Natural killer cell (primary cell): ENCODE measurements at regions not wholly inside any gene's neighbourhood (a gene's known extent, or its start where the extent isn't known, plus 50 kb on each side); places are given as distances from the start of the nearest gene placed in this dataset.

ENCODE experiments used
- ATAC-seq, 3 donors: fragments of 150-1000 bp in 2 of 3; fragments of 200-7000 bp in 1 of 3; cut with Tn5 transposase; 1 replicate in 1 of 3; 2 replicates in 2 of 3; pipeline ENCODE4 v1.10.0; 2021; ENCODE audit warnings: mild to moderate bottlenecking in 2 of 3, moderate library complexity in 2 of 3
- DNase-seq, 2 donors: peaks; one replicate each; pipeline versions ENCODE4 v3.0.0 to v3.0.0-alpha.2; 2013 to 2021; ENCODE audit warnings: mixed read lengths in 1 of 2
- H3K27ac ChIP-seq: one replicate; pipeline ENCODE4 v1.5.1; 2013; ENCODE audit warnings: mild to moderate bottlenecking, low read length
- H3K27me3 ChIP-seq: one replicate; pipeline ENCODE4 v1.6.1; 2013; ENCODE audit warnings: low read length; ENCODE audit not compliant: control insufficient read depth, insufficient read depth
- H3K36me3 ChIP-seq: one replicate; pipeline ENCODE4 v1.6.1; 2013; ENCODE audit warnings: low read length; ENCODE audit not compliant: control insufficient read depth, insufficient read depth
- H3K4me1 ChIP-seq: one replicate; pipeline ENCODE4 v1.6.1; 2013; ENCODE audit warnings: low read length; ENCODE audit not compliant: control insufficient read depth, insufficient read depth
- H3K4me3 ChIP-seq: one replicate; pipeline ENCODE4 v1.5.1; 2013; ENCODE audit warnings: low read length
- H3K9me3 ChIP-seq: one replicate; pipeline ENCODE4 v1.6.1; 2013; ENCODE audit warnings: low read length; ENCODE audit not compliant: control insufficient read depth, insufficient read depth
- H3K27ac Mint-ChIP-seq, 2 donors: one replicate each; pipeline ENCODE4 v1.8.0; 2022; ENCODE audit warnings: mild to moderate bottlenecking in 2 of 2, mixed read lengths in 2 of 2, moderate library complexity in 1 of 2
- H3K27me3 Mint-ChIP-seq, 2 donors: one replicate each; pipeline ENCODE4 v1.8.0; 2022; ENCODE audit warnings: low read depth in 2 of 2, mixed read lengths in 2 of 2
- H3K36me3 Mint-ChIP-seq: one replicate; pipeline ENCODE4 v1.8.0; 2022; ENCODE audit warnings: mixed read lengths
- H3K4me1 Mint-ChIP-seq, 2 donors: one replicate each; pipeline ENCODE4 v1.8.0; 2022; ENCODE audit warnings: mixed read lengths in 2 of 2
- H3K4me3 Mint-ChIP-seq: one replicate; pipeline ENCODE4 v1.8.0; 2022; ENCODE audit warnings: mild to moderate bottlenecking, moderate library complexity, mixed read lengths
- H3K9me3 Mint-ChIP-seq, 2 donors: one replicate each; pipeline ENCODE4 v1.8.0; 2022; ENCODE audit warnings: mixed read lengths in 2 of 2
- WGBS: methylation state at CpG from one replicate; pipeline ENCODE4 v1.1.7; 2013; ENCODE audit warnings: missing lambda C conversion rate; ENCODE audit not compliant: insufficient coverage; 5-methylcytosine and 5-hydroxymethylcytosine counted together
- intact Hi-C: fragments of 100-400 bp; cut with micrococcal nuclease; formaldehyde crosslinking; loops from one replicate; pipeline ENCODE4 v1.14.2; 2022
- TF ChIP-seq, protein P1 (sequence below): fragments of 200-600 bp; IDR thresholded peaks from one replicate; pipeline ENCODE4 v1.8.0; 2022; ENCODE audit warnings: antibody characterized with exemption

- no peaks in the 10 kb centered on the region for H3K27me3 Mint-ChIP-seq
- no peak overlapping the region for H3K4me3 ChIP-seq
- TF ChIP-seq, protein P1, sequence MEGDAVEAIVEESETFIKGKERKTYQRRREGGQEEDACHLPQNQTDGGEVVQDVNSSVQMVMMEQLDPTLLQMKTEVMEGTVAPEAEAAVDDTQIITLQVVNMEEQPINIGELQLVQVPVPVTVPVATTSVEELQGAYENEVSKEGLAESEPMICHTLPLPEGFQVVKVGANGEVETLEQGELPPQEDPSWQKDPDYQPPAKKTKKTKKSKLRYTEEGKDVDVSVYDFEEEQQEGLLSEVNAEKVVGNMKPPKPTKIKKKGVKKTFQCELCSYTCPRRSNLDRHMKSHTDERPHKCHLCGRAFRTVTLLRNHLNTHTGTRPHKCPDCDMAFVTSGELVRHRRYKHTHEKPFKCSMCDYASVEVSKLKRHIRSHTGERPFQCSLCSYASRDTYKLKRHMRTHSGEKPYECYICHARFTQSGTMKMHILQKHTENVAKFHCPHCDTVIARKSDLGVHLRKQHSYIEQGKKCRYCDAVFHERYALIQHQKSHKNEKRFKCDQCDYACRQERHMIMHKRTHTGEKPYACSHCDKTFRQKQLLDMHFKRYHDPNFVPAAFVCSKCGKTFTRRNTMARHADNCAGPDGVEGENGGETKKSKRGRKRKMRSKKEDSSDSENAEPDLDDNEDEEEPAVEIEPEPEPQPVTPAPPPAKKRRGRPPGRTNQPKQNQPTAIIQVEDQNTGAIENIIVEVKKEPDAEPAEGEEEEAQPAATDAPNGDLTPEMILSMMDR, result no peak
- DNase-seq, result no peak
- H3K4me1 Mint-ChIP-seq, result no peaks in the 10 kb centered on the region
- peaks cover 3% of the 10 kb centered on the region for H3K9me3 ChIP-seq
- no peak overlapping the region for H3K4me3 Mint-ChIP-seq
- peaks cover 4 to 14% of the 10 kb centered on the region in 2 donors for H3K9me3 Mint-ChIP-seq
- H3K36me3 Mint-ChIP-seq, result peaks cover 8% of the 10 kb centered on the region
- no peaks in the 10 kb centered on the region for H3K27me3 ChIP-seq
- intact Hi-C loops, result no loop called here
- no peak for ATAC-seq
- H3K27ac Mint-ChIP-seq, result no peak overlapping the region
- no peaks in the 10 kb centered on the region for H3K4me1 ChIP-seq
- no peaks in the 10 kb centered on the region for H3K36me3 ChIP-seq
- 100% methylated on average over 3 of the region's 3 CpGs for WGBS
- H3K27ac ChIP-seq, result no peak overlapping the region
Measured at GRCh38 chr4:156280686-156281085, 327.0 kb upstream of the CTSO start.

- Mint-ChIP-seq H3K36me3 (no peaks in the 10 kb centered on the region), H3K9me3 (peaks cover 9 to 14% of the 10 kb centered on the region in 2 donors), H3K4me3 (no peak overlapping the region), H3K27ac (no peak overlapping the region), H3K4me1 (no peaks in the 10 kb centered on the region), H3K27me3 (no peaks in the 10 kb centered on the region)
- no peaks in the 10 kb centered on the region for H3K27me3 ChIP-seq
- H3K27ac ChIP-seq, result no peak overlapping the region
- no peak for ATAC-seq
- DNase-seq, result no peak
- H3K4me3 ChIP-seq, result no peak overlapping the region
- no peaks in the 10 kb centered on the region for H3K36me3 ChIP-seq
- no peaks in the 10 kb centered on the region for H3K4me1 ChIP-seq
- no peaks in the 10 kb centered on the region for H3K9me3 ChIP-seq
- intact Hi-C loops, result no loop called here
- TF ChIP-seq, protein P1, result no peak
Measured at GRCh38 chr4:156265407-156265806, 311.7 kb upstream of the CTSO start.

GRCh38 chr4:156261230-156261629 lies 307.6 kb upstream of the CTSO start:
- H3K27me3 Mint-ChIP-seq, result no peaks in the 10 kb centered on the region
- no peak overlapping the region for H3K27ac Mint-ChIP-seq
- H3K9me3 Mint-ChIP-seq, result peaks cover 12 to 15% of the 10 kb centered on the region in 2 donors
- Histone ChIP-seq H3K27ac (no peak overlapping the region), H3K4me1 (no peaks in the 10 kb centered on the region), H3K4me3 (no peak overlapping the region), H3K9me3 (no peaks in the 10 kb centered on the region), H3K27me3 (no peaks in the 10 kb centered on the region), H3K36me3 (no peaks in the 10 kb centered on the region)
- WGBS, result 75% methylated on average over 1 of the region's 1 CpG
- no peaks in the 10 kb centered on the region for H3K4me1 Mint-ChIP-seq
- no peak overlapping the region for H3K4me3 Mint-ChIP-seq
- TF ChIP-seq, protein P1, result no peak
- H3K36me3 Mint-ChIP-seq, result no peaks in the 10 kb centered on the region
- ATAC-seq (no peak), DNase-seq (no peak)
- intact Hi-C loops, result no loop called here

- DNase-seq (no peak), ATAC-seq (no peak)
- no peaks in the 10 kb centered on the region for H3K27me3 Mint-ChIP-seq
- H3K4me3 Mint-ChIP-seq, result no peak overlapping the region
- no peaks in the 10 kb centered on the region for H3K4me1 Mint-ChIP-seq
- no peaks in the 10 kb centered on the region for H3K36me3 Mint-ChIP-seq
- no peak overlapping the region for H3K27ac Mint-ChIP-seq
- no peak overlapping the region for H3K4me3 ChIP-seq
- H3K4me1 ChIP-seq, result no peaks in the 10 kb centered on the region
- no peaks in the 10 kb centered on the region for H3K27me3 ChIP-seq
- no peaks in the 10 kb centered on the region for H3K9me3 ChIP-seq
- 68% methylated on average over 4 of the region's 5 CpGs for WGBS
- H3K27ac ChIP-seq, result no peak overlapping the region
- TF ChIP-seq, protein P1, result no peak
- no peaks in the 10 kb centered on the region for H3K36me3 ChIP-seq
- H3K9me3 Mint-ChIP-seq, result peaks cover 11 to 14% of the 10 kb centered on the region in 2 donors
- intact Hi-C loops, result no loop called here
Measured at GRCh38 chr4:156255230-156256007, 301.8 kb upstream of the CTSO start.
